Glutamatergic neuron (in vitro differentiated cells): ENCODE measurements at regions not wholly inside any gene's neighbourhood (a gene's known extent, or its start where the extent isn't known, plus 50 kb on each side); places are given as distances from the start of the nearest gene placed in this dataset.
"Not testable (repeated sequence)": the region's sequence is repeated elsewhere in the genome, so short reads cannot be mapped to it uniquely, and the experiment has no call there.

Experiments used
- DNase-seq: peaks from one replicate; pipeline ENCODE4 v3.0.0; 2022
- H3K27ac Mint-ChIP-seq: one replicate; pipeline ENCODE4 v1.8.0; 2020; ENCODE audit warnings: mild to moderate bottlenecking, mixed read lengths, inconsistent platforms; ENCODE audit not compliant: unreplicated experiment
- H3K27me3 Mint-ChIP-seq: one replicate; pipeline ENCODE4 v1.8.0; 2020; ENCODE audit warnings: mild to moderate bottlenecking, moderate library complexity, mixed read lengths, inconsistent platforms; ENCODE audit not compliant: unreplicated experiment
- H3K36me3 Mint-ChIP-seq: one replicate; pipeline ENCODE4 v1.8.0; 2020; ENCODE audit warnings: mild to moderate bottlenecking, mixed read lengths, inconsistent platforms; ENCODE audit not compliant: unreplicated experiment
- H3K4me1 Mint-ChIP-seq: one replicate; pipeline ENCODE4 v1.8.0; 2020; ENCODE audit warnings: mild to moderate bottlenecking, low read depth, mixed read lengths, inconsistent platforms; ENCODE audit not compliant: unreplicated experiment
- H3K4me3 Mint-ChIP-seq: one replicate; pipeline ENCODE4 v1.8.0; 2020; ENCODE audit warnings: mild to moderate bottlenecking, mixed read lengths, inconsistent platforms; ENCODE audit not compliant: unreplicated experiment
- H3K9me3 Mint-ChIP-seq: one replicate; pipeline ENCODE4 v1.8.0; 2020; ENCODE audit warnings: mild to moderate bottlenecking, moderate library complexity, mixed read lengths, inconsistent platforms; ENCODE audit not compliant: unreplicated experiment

- not testable (repeated sequence) for H3K36me3 Mint-ChIP-seq, H3K27me3 Mint-ChIP-seq, H3K4me3 Mint-ChIP-seq, H3K27ac Mint-ChIP-seq, H3K4me1 Mint-ChIP-seq, DNase-seq, H3K9me3 Mint-ChIP-seq
Observed at GRCh38 chr2:87649871-87650270, 98.0 kb upstream of the PLGLB2 start.

GRCh38 chr2:87650837-87651236, 97.0 kb upstream of the PLGLB2 start:
- not testable (repeated sequence) for H3K27ac Mint-ChIP-seq, DNase-seq, H3K27me3 Mint-ChIP-seq, H3K4me3 Mint-ChIP-seq, H3K9me3 Mint-ChIP-seq, H3K4me1 Mint-ChIP-seq, H3K36me3 Mint-ChIP-seq

- not testable (repeated sequence) for H3K36me3 Mint-ChIP-seq, H3K4me3 Mint-ChIP-seq, H3K9me3 Mint-ChIP-seq, H3K27me3 Mint-ChIP-seq, DNase-seq, H3K27ac Mint-ChIP-seq, H3K4me1 Mint-ChIP-seq
Observed at GRCh38 chr2:87651589-87651988, 96.3 kb upstream of the PLGLB2 start.

- H3K4me1 Mint-ChIP-seq, H3K36me3 Mint-ChIP-seq, DNase-seq, H3K27me3 Mint-ChIP-seq, H3K9me3 Mint-ChIP-seq, H3K27ac Mint-ChIP-seq, H3K4me3 Mint-ChIP-seq: not testable (repeated sequence)
Observed at GRCh38 chr2:87653373-87653772, 94.5 kb upstream of the PLGLB2 start.

- H3K27me3 Mint-ChIP-seq, H3K36me3 Mint-ChIP-seq, H3K4me3 Mint-ChIP-seq: not testable (repeated sequence)
Observed at GRCh38 chr2:87654136-87654814, 93.6 kb upstream of the PLGLB2 start.

GRCh38 chr2:87657915-87658314, 90.0 kb upstream of the PLGLB2 start:
- not testable (repeated sequence) for DNase-seq, H3K4me1 Mint-ChIP-seq, H3K9me3 Mint-ChIP-seq, H3K27ac Mint-ChIP-seq, H3K27me3 Mint-ChIP-seq, H3K36me3 Mint-ChIP-seq, H3K4me3 Mint-ChIP-seq

More at GRCh38 chr2:87654136-87654814, 93.6 kb upstream of the PLGLB2 start:
- DNase-seq, H3K4me1 Mint-ChIP-seq, H3K27ac Mint-ChIP-seq, H3K9me3 Mint-ChIP-seq: not testable (repeated sequence)

GRCh38 chr2:87658357-87658756, 89.5 kb upstream of the PLGLB2 start:
- H3K9me3 Mint-ChIP-seq, H3K4me1 Mint-ChIP-seq, DNase-seq, H3K4me3 Mint-ChIP-seq, H3K27ac Mint-ChIP-seq, H3K36me3 Mint-ChIP-seq, H3K27me3 Mint-ChIP-seq: not testable (repeated sequence)

- H3K4me3 Mint-ChIP-seq, H3K36me3 Mint-ChIP-seq, H3K27ac Mint-ChIP-seq, H3K27me3 Mint-ChIP-seq, DNase-seq, H3K9me3 Mint-ChIP-seq, H3K4me1 Mint-ChIP-seq: not testable (repeated sequence)
Observed at GRCh38 chr2:87658976-87659375, 88.9 kb upstream of the PLGLB2 start.

- not testable (repeated sequence) for H3K9me3 Mint-ChIP-seq, H3K4me1 Mint-ChIP-seq, H3K27me3 Mint-ChIP-seq, DNase-seq, H3K27ac Mint-ChIP-seq, H3K4me3 Mint-ChIP-seq, H3K36me3 Mint-ChIP-seq
Observed at GRCh38 chr2:87660164-87660563, 87.7 kb upstream of the PLGLB2 start.

GRCh38 chr2:87662316-87663290, 85.3 kb upstream of the PLGLB2 start:
- H3K27ac Mint-ChIP-seq, H3K27me3 Mint-ChIP-seq, H3K9me3 Mint-ChIP-seq, DNase-seq, H3K36me3 Mint-ChIP-seq, H3K4me1 Mint-ChIP-seq, H3K4me3 Mint-ChIP-seq: not testable (repeated sequence)

- H3K4me1 Mint-ChIP-seq, H3K9me3 Mint-ChIP-seq, H3K4me3 Mint-ChIP-seq, H3K27me3 Mint-ChIP-seq, DNase-seq, H3K36me3 Mint-ChIP-seq, H3K27ac Mint-ChIP-seq: not testable (repeated sequence)
Observed at GRCh38 chr2:87663347-87663746, 84.5 kb upstream of the PLGLB2 start.

GRCh38 chr2:87667027-87667426, 80.9 kb upstream of the PLGLB2 start:
- not testable (repeated sequence) for H3K27me3 Mint-ChIP-seq, H3K4me1 Mint-ChIP-seq, H3K4me3 Mint-ChIP-seq, H3K27ac Mint-ChIP-seq, H3K36me3 Mint-ChIP-seq, DNase-seq, H3K9me3 Mint-ChIP-seq
